ENCODE measurements at regions not wholly inside any gene's neighbourhood (a gene's known extent, or its start where the extent isn't known, plus 50 kb on each side); places are given as distances from the start of the nearest gene placed in this dataset.

GRCh38 chr16:85541980-85542900 lies 70.9 kb upstream of the GSE1 start:
- no peak for DNase-seq (ENCODE audit: low spot score)

GRCh38 chr16:85543536-85543935 lies 69.6 kb upstream of the GSE1 start:
- DNase-seq (ENCODE audit: low spot score) = no peak

GRCh38 chr16:85544016-85544415 lies 69.1 kb upstream of the GSE1 start:
- DNase-seq (ENCODE audit: low spot score) = no peak

GRCh38 chr16:85544668-85545067 lies 68.5 kb upstream of the GSE1 start:
- DNase-seq (ENCODE audit: low spot score) = no peak

- DNase-seq (ENCODE audit: low spot score) = no peak
Observed at GRCh38 chr16:85545227-85545818, 67.8 kb upstream of the GSE1 start.

- DNase-seq (ENCODE audit: low spot score) = no peak
Observed at GRCh38 chr16:85546585-85547447, 66.3 kb upstream of the GSE1 start.

GRCh38 chr16:85548375-85548774 lies 64.7 kb upstream of the GSE1 start:
- DNase-seq (ENCODE audit: low spot score) = no peak

- DNase-seq (ENCODE audit: low spot score) = no peak
Observed at GRCh38 chr16:85549766-85550421, 63.2 kb upstream of the GSE1 start.

- no peak for DNase-seq (ENCODE audit: low spot score)
Observed at GRCh38 chr16:85550422-85550864, 62.7 kb upstream of the GSE1 start.

- no peak for DNase-seq (ENCODE audit: low spot score)
Observed at GRCh38 chr16:85550953-85551924, 61.9 kb upstream of the GSE1 start.

- no peak for DNase-seq (ENCODE audit: low spot score)
Observed at GRCh38 chr16:85552980-85553435, 60.1 kb upstream of the GSE1 start.

GRCh38 chr16:85553436-85554113 lies 59.5 kb upstream of the GSE1 start:
- peak; percentile 60 for DNase-seq (ENCODE audit: low spot score)

- peak; percentile 69 for DNase-seq (ENCODE audit: low spot score)
Observed at GRCh38 chr16:85554114-85554888, 58.8 kb upstream of the GSE1 start.

GRCh38 chr16:85554889-85555718 lies 58.0 kb upstream of the GSE1 start:
- peak; percentile 78 for DNase-seq (ENCODE audit: low spot score)

GRCh38 chr16:85555719-85556455 lies 57.2 kb upstream of the GSE1 start:
- peak; percentile 56 for DNase-seq (ENCODE audit: low spot score)

- DNase-seq (ENCODE audit: low spot score) = peak; percentile 41
Observed at GRCh38 chr16:85556456-85557082, 56.6 kb upstream of the GSE1 start.

Data from hematopoietic multipotent progenitor cell treated with erythropoietin and hydrocortisone succinate and interleukin-3 and kit ligand, for 17 days (in vitro differentiated cells).